Right ventricle myocardium superior (tissue), 1 donor: ENCODE measurements at regions not wholly inside any gene's neighbourhood (a gene's known extent, or its start where the extent isn't known, plus 50 kb on each side); places are given as distances from the start of the nearest gene placed in this dataset.
"Not testable (repeated sequence)": the region's sequence is repeated elsewhere in the genome, so short reads cannot be mapped to it uniquely, and the experiment has no call there.

Experiments
- ATAC-seq: fragments of 200-7000 bp; cut with Tn5 transposase; one replicate; pipeline ENCODE4 v1.9.1; 2020; ENCODE audit warnings: mild to moderate bottlenecking; ENCODE audit not compliant: poor library complexity
- DNase-seq: peaks from one replicate; pipeline ENCODE4 v3.0.0-alpha.2; 2020
- intact Hi-C: fragments of 100-400 bp; cut with DNase I; formaldehyde crosslinking; loops from one replicate; pipeline ENCODE4 v1.11.2; 2022
- donor health status: DM: no; HTN: yes; CAD: no; lungs with severe emphysema.

DNA sequence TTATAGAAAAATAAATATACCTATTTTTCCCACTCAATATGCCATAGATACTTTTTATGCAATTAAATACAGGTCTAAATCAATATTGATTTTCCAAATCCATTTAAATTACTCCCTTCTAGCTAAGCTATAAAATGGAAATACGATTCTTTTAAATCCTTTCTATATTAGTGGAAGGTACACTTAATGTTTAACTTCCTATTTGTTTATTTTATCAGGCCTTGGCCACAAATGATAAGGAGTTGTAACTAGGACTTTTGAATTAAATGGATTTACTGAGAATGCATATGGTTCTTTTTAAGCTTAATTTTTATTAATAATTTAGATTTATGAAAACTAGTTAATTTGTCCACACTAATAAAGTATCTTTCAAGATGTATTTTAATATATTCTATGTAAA, 517.0 kb upstream of the CHD1 start:
- intact Hi-C loops, result no loop called here
- ATAC-seq (no peak), DNase-seq (no peak)

DNA sequence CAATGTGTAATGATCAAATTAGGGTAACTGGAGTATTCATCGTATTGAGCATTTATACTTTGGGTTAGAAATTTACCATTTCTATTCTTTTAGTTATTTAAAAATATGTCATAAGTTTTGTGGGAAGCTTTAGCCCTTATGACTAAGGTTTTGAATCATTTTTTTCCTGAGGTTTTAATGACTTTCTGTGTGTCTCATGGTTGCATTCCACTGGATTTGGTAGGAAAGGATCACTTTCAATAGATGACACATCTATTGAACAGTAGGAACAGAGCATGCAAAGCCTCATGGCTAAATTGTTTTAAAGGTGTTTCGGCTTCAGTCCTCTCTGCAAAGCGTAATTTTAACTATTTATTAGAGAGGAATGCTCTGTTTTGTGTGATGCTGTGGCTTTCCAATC, 512.4 kb upstream of the CHD1 start:
- intact Hi-C loops, result no loop called here
- ATAC-seq (no peak), DNase-seq (no peak)

DNA sequence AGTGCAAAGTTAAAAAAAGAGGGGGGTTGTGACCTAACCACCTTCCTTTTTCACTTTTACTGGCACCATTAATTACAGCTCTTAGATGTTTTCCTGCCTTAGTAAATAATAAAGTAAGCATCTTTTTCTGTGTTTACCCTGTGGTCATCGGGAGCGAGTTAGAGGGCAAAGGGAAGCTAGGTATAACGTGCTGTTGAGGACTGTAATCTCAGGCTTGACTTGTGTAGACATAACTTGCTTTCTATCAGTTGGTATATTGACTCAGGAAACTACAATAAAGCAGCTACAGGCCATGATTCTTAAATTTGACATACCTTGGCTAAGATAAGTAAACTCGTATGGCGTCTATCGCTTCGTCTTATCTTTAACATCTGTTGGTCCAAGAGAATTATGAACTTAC, 509.8 kb upstream of the CHD1 start:
- intact Hi-C loops, result no loop called here
- no peak for DNase-seq
- ATAC-seq, result no peak

GRCh38 chr5:99437986-99438385, 509.2 kb upstream of the CHD1 start:
- intact Hi-C loops, result no loop called here
- no peak for ATAC-seq

GRCh38 chr5:99423396-99423795, 494.6 kb upstream of the CHD1 start:
- intact Hi-C loops, ATAC-seq, DNase-seq: not testable (repeated sequence)

More at GRCh38 chr5:99437986-99438385, 509.2 kb upstream of the CHD1 start:
- no peak for DNase-seq

GRCh38 chr5:99418640-99419039, 489.8 kb upstream of the CHD1 start:
- DNase-seq, ATAC-seq, intact Hi-C loops: not testable (repeated sequence)

DNA sequence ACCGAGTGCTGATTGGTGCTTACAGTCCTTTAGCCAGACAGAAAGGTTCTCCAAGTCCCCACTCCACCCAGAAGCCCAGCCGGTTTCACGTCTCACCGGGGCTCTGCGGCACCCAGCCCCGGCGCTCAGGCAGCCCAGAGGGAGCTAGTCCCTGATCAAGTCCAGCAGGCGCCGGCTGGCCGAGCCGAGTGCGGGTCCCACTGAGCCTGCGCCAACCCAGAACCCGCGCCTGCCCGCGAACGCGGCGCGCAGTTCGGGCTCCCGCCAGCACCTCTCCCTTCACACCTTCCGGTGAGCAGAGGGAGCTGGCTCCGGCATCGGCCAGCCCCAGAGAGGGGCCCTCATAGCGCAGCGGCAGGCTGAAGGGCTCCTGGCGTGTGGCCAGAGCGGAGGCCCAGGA, 481.6 kb upstream of the CHD1 start:
- DNase-seq, intact Hi-C loops, ATAC-seq: not testable (repeated sequence)

DNA sequence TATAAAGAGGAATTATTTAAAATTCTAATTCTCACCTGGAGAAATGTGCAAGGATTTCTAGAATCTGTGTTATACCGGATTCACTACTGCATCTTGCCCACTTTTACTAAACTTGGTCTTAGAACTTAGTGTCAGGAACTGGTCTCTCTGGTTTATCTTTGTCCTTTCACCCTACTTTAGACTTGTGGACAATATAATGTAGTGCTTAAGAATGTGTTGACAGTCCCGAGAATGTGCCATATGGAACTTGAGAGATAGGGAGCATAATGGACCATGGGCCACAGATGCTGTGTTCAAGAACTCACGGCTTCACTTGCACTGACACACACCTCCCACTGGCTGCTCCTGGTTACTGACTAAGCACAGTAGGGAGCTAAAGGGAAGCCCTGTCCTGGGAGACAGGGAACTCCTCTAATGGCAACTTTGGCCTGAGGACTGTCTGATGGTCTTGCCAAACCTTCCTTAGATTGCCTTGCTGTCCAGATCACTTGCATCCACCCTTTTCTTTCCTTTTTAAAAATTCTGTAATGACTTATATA, 476.0 kb upstream of the CHD1 start:
- intact Hi-C loops, ATAC-seq: not testable (repeated sequence)

GRCh38 chr5:99400571-99400970, 471.8 kb upstream of the CHD1 start:
- intact Hi-C loops, ATAC-seq, DNase-seq: not testable (repeated sequence)

More for the DNA sequence above, 476.0 kb upstream of the CHD1 start:
- not testable (repeated sequence) for DNase-seq

GRCh38 chr5:99398976-99399375, 470.2 kb upstream of the CHD1 start:
- ATAC-seq, result no peak
- intact Hi-C loops, result no loop called here
- DNase-seq, result no peak

- intact Hi-C loops, result no loop called here
- no peak for ATAC-seq
- no peak for DNase-seq
These were observed 457.7 kb upstream of the CHD1 start for GRCh38 chr5:99386406-99387077.

GRCh38 chr5:99379187-99379586, 450.4 kb upstream of the CHD1 start:
- no peak for ATAC-seq
- intact Hi-C loops, result no loop called here
- DNase-seq, result no peak

- DNase-seq (no peak), ATAC-seq (no peak)
- intact Hi-C loops, result no loop called here
These were observed 449.6 kb upstream of the CHD1 start for GRCh38 chr5:99378443-99378842.

- intact Hi-C loops, result no loop called here
These were observed 441.2 kb upstream of the CHD1 start for GRCh38 chr5:99369797-99370593.

GRCh38 chr5:99368726-99369125, 439.9 kb upstream of the CHD1 start:
- intact Hi-C loops, result no loop called here
- DNase-seq (no peak), ATAC-seq (no peak)

More at GRCh38 chr5:99369797-99370593, 441.2 kb upstream of the CHD1 start:
- DNase-seq (no peak), ATAC-seq (no peak)

DNA sequence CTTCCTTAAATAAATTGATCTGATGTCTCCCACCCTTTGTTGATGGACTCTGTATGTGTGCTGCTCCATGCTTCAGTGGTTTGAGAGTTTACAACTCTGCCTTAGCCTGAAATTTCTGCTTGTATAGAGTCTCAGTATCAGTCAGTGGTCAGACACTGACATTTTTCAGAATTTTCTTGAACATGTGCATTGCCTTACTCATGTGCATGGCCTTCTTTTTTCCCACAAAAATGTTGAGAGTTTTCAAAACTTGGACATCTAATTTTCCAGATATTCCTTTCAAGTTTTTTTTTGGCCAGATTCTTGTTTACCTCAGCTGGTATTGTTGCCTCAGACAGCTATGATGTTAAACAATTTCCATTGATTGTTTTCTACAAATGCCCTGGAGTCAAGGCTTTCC, 427.1 kb upstream of the CHD1 start:
- DNase-seq, result no peak
- ATAC-seq, result no peak
- intact Hi-C loops, result no loop called here

DNA sequence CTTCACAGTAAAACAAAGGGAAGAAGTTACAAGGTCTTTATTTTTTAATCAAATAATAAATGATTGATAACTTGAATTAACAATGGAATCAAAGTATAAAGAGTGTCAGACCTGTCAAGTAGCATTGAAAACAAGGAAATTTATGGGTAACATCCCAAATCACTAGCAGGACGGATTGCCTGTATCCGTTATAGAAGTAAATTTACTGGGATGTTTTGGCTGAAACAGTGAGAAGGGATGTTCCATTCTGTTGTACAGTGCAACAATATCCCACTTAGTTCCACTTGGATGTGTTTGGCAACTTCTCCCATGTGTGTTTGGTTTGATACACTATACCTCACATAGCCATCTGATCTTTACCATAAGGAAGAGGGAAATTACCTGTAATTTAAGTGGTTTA, 421.0 kb upstream of the CHD1 start:
- no peak for DNase-seq
- no peak for ATAC-seq
- intact Hi-C loops, result no loop called here

DNA sequence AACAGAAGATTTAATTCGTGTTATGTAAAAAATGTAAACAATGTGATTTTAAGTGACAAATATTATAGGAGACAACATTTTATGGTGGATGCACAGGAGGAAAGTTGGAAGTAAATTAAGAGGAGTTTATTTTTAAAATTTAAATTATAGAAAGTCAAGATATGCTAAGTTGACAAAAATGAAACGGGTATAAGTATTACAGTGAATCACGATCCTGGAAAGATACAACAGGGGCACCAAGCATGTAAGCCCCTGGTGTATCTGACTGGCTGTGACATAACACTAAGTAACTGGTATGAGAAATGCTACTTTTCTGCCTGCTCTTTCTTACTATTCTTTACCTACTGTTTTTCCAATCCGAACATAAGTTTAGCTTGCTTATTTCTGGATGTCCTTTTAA, 419.8 kb upstream of the CHD1 start:
- DNase-seq, result no peak
- intact Hi-C loops, result no loop called here
- no peak for ATAC-seq

- DNase-seq, intact Hi-C loops, ATAC-seq: not testable (repeated sequence)
These were observed 411.0 kb upstream of the CHD1 start for GRCh38 chr5:99339758-99340157.

- DNase-seq (no peak), ATAC-seq (no peak)
- intact Hi-C loops, result no loop called here
These were observed 406.1 kb upstream of the CHD1 start for GRCh38 chr5:99334936-99335335.
